ENCODE measurements at regions not wholly inside any gene's neighbourhood (a gene's known extent, or its start where the extent isn't known, plus 50 kb on each side); places are given as distances from the start of the nearest gene placed in this dataset.

DNA sequence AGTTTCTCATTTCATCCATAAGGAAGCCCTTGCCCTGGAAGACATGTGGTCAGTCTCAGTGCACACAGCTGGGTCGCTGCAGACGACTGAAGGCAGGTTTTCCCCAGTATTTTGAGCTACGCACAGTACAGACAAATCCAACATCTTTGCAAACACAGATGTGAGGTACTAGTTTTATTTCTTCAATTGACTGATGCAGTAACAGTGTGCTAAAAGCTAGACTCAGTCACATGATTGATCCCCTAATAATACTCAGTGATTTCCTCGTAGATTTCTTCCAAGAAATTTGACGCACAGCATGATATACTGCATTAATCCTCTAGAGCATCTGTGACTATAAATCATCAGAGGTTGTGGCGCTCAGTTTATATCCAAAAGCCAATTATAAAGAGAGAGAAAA lies 346.1 kb downstream of the DIRAS2 start:
- DNase-seq: no peak
- no peak for TF ChIP-seq POLR2A (IDR thresholded peaks at IDR 0.05; ENCODE audit: low read length)
- TF ChIP-seq GATA1 (IDR thresholded peaks at IDR 0.05; ENCODE audit: low read depth, low read length): no peak

DNA sequence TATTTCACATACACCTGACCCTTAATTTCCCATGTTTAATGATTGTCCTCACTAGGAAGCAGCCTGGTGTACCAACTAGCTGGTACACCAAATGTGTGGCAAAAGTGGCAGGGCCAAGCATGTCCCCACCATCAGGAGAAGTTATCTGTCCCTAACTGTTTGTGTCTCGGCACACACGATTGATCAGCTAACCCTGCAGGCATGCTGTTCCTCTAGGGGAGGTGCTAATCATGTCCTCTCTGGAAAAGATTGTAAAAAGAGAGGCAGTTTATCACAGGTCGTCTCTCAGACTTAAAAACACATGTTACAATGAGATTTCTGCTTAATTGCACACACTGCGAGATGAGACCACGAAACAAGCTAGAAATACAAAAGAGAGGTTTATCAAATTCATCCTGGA lies 342.7 kb downstream of the DIRAS2 start:
- TF ChIP-seq GATA1 (IDR thresholded peaks at IDR 0.05; ENCODE audit: low read depth, low read length) (no peak), POLR2A (IDR thresholded peaks at IDR 0.05; ENCODE audit: low read length) (no peak)

GRCh38 chr9:90300611-90301276 lies 341.9 kb downstream of the DIRAS2 start:
- TF ChIP-seq POLR2A (IDR thresholded peaks at IDR 0.05; ENCODE audit: low read length): no peak
- no peak for TF ChIP-seq GATA1 (IDR thresholded peaks at IDR 0.05; ENCODE audit: low read depth, low read length)
- no peak for DNase-seq

More for the DNA sequence above, 342.7 kb downstream of the DIRAS2 start:
- DNase-seq: no peak

DNA sequence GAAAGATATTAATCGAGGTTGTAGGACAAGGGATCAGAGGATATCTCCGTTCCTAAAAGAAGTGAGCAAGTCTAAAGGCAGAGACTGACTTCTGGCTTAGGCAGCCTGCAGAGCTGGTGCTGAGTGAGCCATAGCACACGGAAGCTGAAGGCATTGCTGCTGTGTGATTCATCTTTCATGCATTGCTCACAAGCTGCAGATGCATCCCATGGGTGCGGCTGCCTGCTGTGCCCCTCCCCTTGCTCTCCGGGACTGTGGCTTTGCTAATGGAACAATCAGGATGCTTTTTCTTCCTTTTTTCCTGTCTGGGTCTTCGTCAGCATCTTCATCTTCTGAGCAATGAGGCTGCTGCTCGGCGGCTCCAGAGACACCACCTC lies 341.4 kb downstream of the DIRAS2 start:
- no peak for TF ChIP-seq GATA1 (IDR thresholded peaks at IDR 0.05; ENCODE audit: low read depth, low read length)
- DNase-seq: no peak

DNA sequence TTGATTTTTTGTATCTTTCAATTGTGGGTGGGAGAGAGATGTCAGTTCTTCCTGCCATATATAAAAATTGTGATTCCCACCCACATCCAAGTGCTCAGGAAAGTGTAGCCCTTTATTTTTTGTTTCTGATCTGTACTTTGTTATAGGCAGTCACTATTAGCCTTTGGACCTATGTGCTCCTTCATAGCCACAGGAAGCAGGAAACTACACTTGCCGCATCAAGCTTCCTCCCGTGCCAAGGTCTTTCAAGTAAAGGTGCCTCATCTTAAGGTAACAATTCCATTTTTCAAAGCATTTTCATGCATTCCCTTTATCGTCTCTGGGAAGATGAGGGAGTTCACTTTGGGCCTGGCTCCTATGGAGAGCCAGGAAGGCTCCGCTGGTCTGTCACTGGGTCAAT lies 339.0 kb downstream of the DIRAS2 start:
- no peak for DNase-seq
- no peak for TF ChIP-seq GATA1 (IDR thresholded peaks at IDR 0.05; ENCODE audit: low read depth, low read length)
- TF ChIP-seq POLR2A (IDR thresholded peaks at IDR 0.05; ENCODE audit: low read length): no peak

DNA sequence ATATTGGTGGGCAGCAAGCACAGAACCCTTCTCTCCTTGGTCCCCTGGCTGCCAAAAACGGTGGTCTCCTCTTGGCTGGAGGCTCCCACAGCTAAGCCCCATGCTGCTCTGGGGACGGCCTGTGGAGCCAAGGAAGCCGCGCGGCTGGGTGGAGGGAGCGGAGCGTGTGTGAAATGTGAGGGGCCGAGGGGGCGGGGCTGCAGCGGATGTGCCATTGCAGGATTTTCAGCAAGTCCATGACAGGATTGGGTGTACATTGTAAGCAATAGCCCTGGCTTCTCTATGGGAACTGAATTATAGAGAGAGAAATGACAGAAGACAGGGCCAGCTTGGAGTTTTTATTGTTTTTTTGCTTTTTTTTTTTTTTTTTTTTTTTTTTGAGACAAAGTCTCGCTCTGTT lies 336.5 kb downstream of the DIRAS2 start:
- no peak for TF ChIP-seq POLR2A (IDR thresholded peaks at IDR 0.05; ENCODE audit: low read length)
- DNase-seq: no peak

DNA sequence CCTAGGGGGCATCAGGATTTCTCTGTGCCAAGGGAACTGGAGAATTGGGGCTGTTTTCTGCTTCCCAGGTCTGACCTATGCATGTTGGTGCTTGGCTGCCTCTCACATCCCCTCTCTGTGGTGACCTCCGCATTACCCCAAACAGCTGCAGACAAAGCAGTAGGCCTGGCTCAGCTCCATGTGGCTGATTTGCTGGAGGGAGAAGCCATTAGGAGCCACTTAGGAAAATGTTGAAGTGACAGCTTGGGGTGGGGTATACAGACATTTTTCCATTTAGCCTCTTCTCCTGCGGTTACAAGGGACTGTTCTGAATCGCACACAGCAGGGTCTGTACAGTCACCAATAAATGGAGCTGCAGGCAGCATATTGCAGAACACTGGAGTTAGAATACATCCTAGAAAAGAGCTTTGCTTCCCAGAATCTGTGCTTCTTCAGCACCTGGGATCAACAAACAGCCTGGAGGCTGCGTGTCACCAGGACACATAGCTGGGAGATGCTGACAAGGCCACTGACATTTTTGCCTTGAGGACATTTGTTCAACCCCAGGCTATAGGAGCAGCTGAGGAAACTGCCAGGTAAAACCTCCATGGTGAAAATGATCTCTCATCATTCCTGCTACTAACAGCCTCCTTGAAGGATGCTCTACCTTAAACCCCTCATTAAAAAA lies 335.3 kb downstream of the DIRAS2 start:
- TF ChIP-seq POLR2A (IDR thresholded peaks at IDR 0.05; ENCODE audit: low read length) (no peak), GATA1 (IDR thresholded peaks at IDR 0.05; ENCODE audit: low read depth, low read length) (no peak)
- DNase-seq: no peak

DNA sequence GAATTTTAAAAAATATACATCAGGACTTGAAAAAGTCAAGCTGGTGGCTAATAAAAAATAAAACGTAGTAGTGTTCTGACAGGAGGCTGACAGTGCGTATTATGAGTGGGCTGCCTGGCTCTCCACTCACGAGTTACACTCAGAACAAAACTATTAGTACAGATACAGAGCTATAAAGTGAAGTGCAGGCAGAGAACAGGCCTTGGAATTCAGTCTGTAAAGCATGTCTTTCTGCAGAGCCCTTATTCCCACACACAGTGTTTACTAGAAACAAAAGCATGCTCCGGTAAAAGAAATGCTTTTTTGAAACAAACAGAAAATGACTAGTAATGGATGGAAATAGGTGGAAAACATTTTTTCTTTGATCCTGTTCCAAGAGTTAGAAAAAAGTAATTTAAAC lies 334.7 kb downstream of the DIRAS2 start:
- DNase-seq: no peak
- no peak for TF ChIP-seq GATA1 (IDR thresholded peaks at IDR 0.05; ENCODE audit: low read depth, low read length)
- TF ChIP-seq POLR2A (IDR thresholded peaks at IDR 0.05; ENCODE audit: low read length): no peak

DNA sequence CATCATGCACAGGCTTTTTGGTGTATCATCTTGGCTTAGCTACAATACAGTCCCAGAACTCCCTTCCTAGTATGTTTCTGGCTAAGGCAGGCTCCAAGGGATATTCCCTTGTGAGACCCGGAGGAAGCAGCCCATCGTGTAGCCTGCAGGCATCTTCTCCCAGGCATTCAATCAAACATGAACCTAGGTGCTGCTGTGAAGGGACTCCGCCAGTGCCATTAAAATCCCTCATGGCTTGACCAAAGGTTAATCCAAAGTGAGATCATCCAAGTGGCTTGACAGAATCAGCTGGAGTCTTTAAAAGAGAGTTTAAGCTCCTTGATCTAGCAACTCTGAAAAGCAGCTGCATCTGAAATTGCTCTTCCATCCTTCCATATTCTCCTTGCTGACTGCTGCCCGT lies 333.9 kb downstream of the DIRAS2 start:
- TF ChIP-seq GATA1 (IDR thresholded peaks at IDR 0.05; ENCODE audit: low read depth, low read length) (no peak), POLR2A (IDR thresholded peaks at IDR 0.05; ENCODE audit: low read length) (no peak)

DNA sequence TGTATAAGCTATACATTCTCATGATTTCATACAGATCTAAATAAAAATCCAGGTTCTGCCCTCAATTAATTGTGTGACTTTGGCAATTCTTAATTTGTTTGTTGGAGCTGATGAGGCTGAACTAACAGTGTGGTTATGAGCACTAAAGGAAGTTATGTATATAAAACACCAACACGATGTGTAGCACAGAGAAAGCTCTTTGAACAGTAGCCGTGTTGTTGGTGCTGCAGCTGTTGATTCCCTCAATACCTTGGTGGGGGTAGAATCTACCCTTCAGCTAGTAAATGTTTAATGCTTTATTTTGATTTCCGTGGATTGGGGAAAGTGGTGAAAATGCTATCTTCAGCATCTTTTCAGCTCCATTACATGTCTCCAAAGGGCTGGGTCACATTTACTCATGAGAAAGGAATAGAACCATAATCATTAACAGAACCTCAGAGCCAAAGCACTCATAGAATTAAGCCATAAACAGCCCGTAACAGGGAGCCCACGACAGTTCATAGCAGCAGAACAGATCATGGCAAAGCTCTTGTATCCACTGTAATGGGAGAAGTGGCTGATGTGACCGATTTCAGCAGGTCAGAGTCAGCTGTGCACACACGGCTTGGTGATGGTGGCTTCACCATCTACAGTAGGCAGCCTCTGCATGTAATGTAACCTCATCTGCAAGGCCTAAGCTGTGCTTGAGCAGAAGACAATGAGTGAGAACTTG lies 332.7 kb downstream of the DIRAS2 start:
- DNase-seq: no peak
- TF ChIP-seq POLR2A (IDR thresholded peaks at IDR 0.05; ENCODE audit: low read length) (no peak), GATA1 (IDR thresholded peaks at IDR 0.05; ENCODE audit: low read depth, low read length) (no peak)

More for the DNA sequence above, 333.9 kb downstream of the DIRAS2 start:
- no peak for DNase-seq

- no peak for DNase-seq
- no peak for TF ChIP-seq GATA1 (IDR thresholded peaks at IDR 0.05; ENCODE audit: low read depth, low read length)
- TF ChIP-seq POLR2A (IDR thresholded peaks at IDR 0.05; ENCODE audit: low read length): no peak
These were observed 332.1 kb downstream of the DIRAS2 start for GRCh38 chr9:90310521-90310876.

DNA sequence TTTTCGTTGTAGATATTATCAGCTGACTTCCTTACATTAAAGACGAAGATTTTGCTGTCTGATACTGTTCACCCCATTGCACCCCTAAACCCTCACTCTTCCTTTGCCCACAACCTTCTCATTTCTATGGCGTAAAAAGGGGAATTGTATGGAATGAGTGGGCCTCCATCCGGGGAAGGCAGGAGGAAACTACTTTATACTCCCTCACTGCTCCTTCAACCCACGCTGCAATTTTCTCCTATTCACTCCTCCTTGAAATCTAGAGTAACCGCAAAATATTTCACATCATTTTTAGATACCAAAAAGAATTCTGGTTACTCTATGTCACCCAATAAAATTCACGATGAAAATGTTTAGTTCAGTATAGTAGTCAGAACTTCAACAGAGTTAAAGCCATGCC lies 330.8 kb downstream of the DIRAS2 start:
- TF ChIP-seq POLR2A (IDR thresholded peaks at IDR 0.05; ENCODE audit: low read length) (no peak), GATA1 (IDR thresholded peaks at IDR 0.05; ENCODE audit: low read depth, low read length) (no peak)
- no peak for DNase-seq

- DNase-seq: no peak
- TF ChIP-seq POLR2A (IDR thresholded peaks at IDR 0.05; ENCODE audit: low read length) (no peak), GATA1 (IDR thresholded peaks at IDR 0.05; ENCODE audit: low read depth, low read length) (no peak)
These were observed 320.3 kb downstream of the DIRAS2 start for GRCh38 chr9:90322296-90322695.

- no peak for TF ChIP-seq POLR2A (IDR thresholded peaks at IDR 0.05; ENCODE audit: low read length)
- TF ChIP-seq GATA1 (IDR thresholded peaks at IDR 0.05; ENCODE audit: low read depth, low read length): no peak
- peak in 1 of 2 experiments; percentile 8 for DNase-seq
These were observed 316.5 kb downstream of the DIRAS2 start for GRCh38 chr9:90325913-90326653.
